NCI-H2196 (cell line): ENCODE measurements at regions not wholly inside any gene's neighbourhood (a gene's known extent, or its start where the extent isn't known, plus 50 kb on each side); places are given as distances from the start of the nearest gene placed in this dataset.
"Not testable (repeated sequence)": the region's sequence is repeated elsewhere in the genome, so short reads cannot be mapped to it uniquely, and the experiment has no call there.

Experiments used
- DNase-seq: peaks from one replicate; lab custom pipeline; 2025; ENCODE audit not compliant: unreplicated experiment; lab: John Stamatoyannopoulos, UW

- DNase-seq, result no peak
Observed at GRCh38 chr7:85897967-85898366, 711.1 kb upstream of the SEMA3D start.

- no peak for DNase-seq
Observed at GRCh38 chr7:85896531-85896930, 709.7 kb upstream of the SEMA3D start.

- no peak for DNase-seq
Observed at GRCh38 chr7:85895835-85896234, 709.0 kb upstream of the SEMA3D start.

- DNase-seq, result not testable (repeated sequence)
Observed at GRCh38 chr7:85891900-85892299, 705.0 kb upstream of the SEMA3D start.

- peak; percentile 10 for DNase-seq
Observed at GRCh38 chr7:85890244-85890811, 703.5 kb upstream of the SEMA3D start.

- no peak for DNase-seq
Observed at GRCh38 chr7:85887133-85887532, 700.3 kb upstream of the SEMA3D start.

- DNase-seq, result no peak
Observed at GRCh38 chr7:85882335-85882734, 695.5 kb upstream of the SEMA3D start.

- no peak for DNase-seq
Observed at GRCh38 chr7:85875398-85875797, 688.5 kb upstream of the SEMA3D start.

- DNase-seq, result no peak
Observed at GRCh38 chr7:85866540-85866939, 679.7 kb upstream of the SEMA3D start.

- DNase-seq, result peak; percentile 10
Observed at GRCh38 chr7:85851571-85852193, 664.8 kb upstream of the SEMA3D start.

- DNase-seq, result no peak
Observed at GRCh38 chr7:85850381-85850780, 663.5 kb upstream of the SEMA3D start.

GRCh38 chr7:85840554-85840953 is 653.7 kb upstream of the SEMA3D start:
- DNase-seq, result no peak

- no peak for DNase-seq
Observed at GRCh38 chr7:85833066-85833465, 646.2 kb upstream of the SEMA3D start.

GRCh38 chr7:85830982-85831381 is 644.1 kb upstream of the SEMA3D start:
- DNase-seq, result no peak

- peak; percentile 4 for DNase-seq
Observed at GRCh38 chr7:85829817-85830432, 643.1 kb upstream of the SEMA3D start.

GRCh38 chr7:85829176-85829575 is 642.3 kb upstream of the SEMA3D start:
- DNase-seq, result no peak

GRCh38 chr7:85828614-85829013 is 641.8 kb upstream of the SEMA3D start:
- no peak for DNase-seq

- no peak for DNase-seq
Observed at GRCh38 chr7:85823396-85824080, 636.7 kb upstream of the SEMA3D start.

- no peak for DNase-seq
Observed at GRCh38 chr7:85821926-85822325, 635.1 kb upstream of the SEMA3D start.

- no peak for DNase-seq
Observed at GRCh38 chr7:85820702-85821443, 634.0 kb upstream of the SEMA3D start.

GRCh38 chr7:85815526-85815925 is 628.7 kb upstream of the SEMA3D start:
- no peak for DNase-seq
